Hematopoietic multipotent progenitor cell treated with erythropoietin and hydrocortisone succinate and interleukin-3 and kit ligand, for 15 days (in vitro differentiated cells): ENCODE measurements at regions not wholly inside any gene's neighbourhood (a gene's known extent, or its start where the extent isn't known, plus 50 kb on each side); places are given as distances from the start of the nearest gene placed in this dataset.

ENCODE experiments used
- DNase-seq: peaks from one replicate; pipeline ENCODE4 v3.0.0-alpha.2; 2015; ENCODE audit warnings: low spot score

DNA sequence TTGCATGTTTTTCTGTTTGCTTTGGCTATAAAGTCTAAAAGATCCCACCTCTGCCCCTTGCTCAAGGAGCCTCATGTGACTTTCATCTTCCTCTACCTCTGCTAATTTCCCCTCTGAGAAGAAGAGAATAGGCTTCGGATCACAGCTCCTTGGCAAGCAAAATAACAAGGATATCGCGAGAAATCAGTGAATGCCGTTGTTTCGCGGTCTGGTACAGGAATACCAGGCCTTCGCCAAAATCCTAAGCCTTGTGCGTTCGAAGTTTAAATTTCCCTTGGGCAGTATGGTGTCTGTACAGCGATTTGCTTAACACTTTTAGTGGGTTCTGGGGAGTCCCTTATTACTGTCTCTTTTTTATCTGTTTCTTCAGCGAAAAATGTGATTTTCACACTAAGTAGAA, 142.3 kb downstream of the IRF8 start:
- DNase-seq: no peak

GRCh38 chr16:86041807-86042206, 142.8 kb downstream of the IRF8 start:
- no peak for DNase-seq

DNA sequence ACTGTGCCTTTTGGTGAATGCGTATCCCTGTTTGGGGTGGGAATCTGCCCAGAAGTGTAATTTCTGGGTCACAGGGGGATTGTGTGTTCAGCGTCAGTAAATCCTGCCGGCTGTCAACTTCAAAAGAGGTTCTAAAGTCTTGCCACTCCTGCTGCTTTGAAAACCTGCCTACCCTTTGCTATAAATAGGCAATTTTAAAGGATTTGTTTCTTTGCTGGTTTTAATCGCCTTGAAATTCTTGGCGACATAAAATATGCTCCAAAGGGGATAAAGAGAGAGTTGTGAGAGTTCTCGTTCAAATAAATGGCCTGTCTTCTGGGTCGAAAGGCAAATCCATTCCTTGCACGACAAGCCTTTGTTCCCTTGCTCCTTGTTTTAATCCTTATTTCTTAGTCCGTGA, 143.4 kb downstream of the IRF8 start:
- DNase-seq: no peak

- DNase-seq: no peak
Observed at GRCh38 chr16:86042996-86043725, 144.2 kb downstream of the IRF8 start.

GRCh38 chr16:86044241-86044671, 145.3 kb downstream of the IRF8 start:
- DNase-seq: peak; percentile 58

DNA sequence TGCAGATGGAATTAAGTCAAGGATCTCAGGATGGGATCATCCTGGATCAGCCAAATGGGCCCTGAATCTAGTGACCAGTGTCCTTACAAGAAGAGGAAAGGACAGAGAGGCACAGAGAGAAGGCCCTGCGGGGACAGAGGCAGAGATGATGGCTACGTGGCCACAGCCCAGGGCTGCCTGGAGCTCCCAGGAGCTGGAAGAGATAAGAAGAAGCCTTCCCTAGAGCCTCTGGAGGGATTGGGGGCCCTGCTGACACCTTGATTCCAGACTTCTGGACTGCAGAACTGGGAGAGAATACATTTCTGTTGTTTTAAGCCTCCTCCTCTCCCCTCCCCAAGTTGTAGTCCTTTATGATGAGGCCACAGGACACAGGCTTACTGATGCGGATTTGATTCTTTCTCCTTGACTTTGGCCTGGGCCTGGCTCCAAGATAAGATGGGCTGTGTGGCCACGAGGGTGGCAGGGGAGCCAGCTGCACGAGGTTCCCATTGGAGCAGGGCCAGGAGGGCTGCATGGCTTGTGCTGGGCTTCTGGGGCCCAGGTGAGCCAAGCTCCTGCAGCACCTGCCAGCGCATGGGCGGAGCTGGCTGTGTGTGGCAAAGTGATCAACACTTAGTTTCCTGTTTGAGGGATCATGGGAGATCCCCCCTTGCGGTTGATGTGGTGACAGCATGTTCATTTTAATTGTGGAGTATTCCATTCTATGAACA, 146.1 kb downstream of the IRF8 start:
- DNase-seq: no peak

- DNase-seq: no peak
Observed at GRCh38 chr16:86045591-86045971, 146.6 kb downstream of the IRF8 start.

DNA sequence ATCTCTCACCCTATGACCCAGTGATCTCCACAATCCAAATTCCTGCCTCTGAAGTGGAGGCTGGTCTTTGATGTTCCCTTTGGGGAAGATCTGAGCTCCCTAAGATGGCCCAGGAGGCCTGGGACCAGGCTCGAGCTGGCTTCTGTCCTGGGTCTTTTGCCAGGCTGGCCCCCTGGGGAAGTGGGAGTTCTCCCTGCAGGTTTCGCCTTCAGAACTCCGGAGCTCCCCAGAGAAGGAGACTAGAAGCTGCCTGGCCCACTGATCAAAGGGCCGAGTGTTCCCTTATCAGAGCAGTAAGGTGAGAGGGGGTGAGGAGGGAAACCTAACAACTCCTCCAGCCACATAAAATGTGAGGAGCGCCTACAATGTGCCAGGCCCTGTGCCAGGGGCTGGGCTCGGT, 147.1 kb downstream of the IRF8 start:
- DNase-seq: no peak

DNA sequence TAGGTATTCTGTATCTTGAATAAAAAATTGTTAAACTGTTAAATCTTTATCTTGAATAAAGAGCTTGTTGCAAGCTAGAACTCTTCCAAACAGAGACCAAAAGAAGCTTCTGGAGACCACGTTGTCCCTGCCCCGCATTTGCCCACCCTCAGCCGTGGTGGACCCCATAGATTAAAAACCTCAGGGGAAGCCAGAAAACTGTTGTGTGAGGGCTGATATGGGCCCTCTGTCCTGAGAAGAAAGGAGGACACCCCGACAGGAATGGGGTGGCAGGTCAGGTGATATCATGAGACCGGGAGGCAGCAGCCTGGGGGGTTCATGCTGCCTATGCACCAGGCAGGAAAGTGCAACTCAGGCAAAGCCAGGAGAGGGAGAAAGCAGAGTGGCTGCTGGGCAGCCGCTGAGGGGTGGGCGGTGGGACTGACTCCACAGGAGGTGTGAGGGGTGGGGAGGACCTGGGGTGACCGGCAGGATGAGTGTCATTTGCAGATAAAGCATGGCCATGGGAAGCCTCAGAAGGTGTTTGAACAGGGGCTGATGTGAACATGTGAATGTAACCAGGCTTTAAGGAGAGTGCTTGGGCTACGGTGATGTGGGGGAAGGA, 147.8 kb downstream of the IRF8 start:
- no peak for DNase-seq

DNA sequence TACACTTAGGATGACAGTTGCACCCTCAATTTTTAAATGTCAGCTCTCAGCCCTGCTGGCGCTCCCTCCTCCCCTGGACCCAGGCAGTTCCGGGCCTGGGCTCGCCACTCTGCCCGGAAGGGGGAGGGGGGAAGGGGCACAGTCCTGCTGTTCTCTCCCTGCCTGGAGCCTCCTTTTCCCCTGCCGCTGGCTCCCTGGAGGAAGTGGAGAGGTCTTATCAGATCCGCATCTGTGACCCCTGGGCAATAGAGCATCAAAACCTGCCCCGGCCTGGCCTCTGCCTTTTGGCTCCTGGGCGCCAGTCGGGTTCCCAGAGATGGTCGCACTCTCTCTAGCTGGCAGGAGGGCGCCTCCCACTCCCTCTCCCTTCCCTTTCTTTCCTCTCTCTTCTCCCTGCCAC, 149.3 kb downstream of the IRF8 start:
- DNase-seq: no peak

DNA sequence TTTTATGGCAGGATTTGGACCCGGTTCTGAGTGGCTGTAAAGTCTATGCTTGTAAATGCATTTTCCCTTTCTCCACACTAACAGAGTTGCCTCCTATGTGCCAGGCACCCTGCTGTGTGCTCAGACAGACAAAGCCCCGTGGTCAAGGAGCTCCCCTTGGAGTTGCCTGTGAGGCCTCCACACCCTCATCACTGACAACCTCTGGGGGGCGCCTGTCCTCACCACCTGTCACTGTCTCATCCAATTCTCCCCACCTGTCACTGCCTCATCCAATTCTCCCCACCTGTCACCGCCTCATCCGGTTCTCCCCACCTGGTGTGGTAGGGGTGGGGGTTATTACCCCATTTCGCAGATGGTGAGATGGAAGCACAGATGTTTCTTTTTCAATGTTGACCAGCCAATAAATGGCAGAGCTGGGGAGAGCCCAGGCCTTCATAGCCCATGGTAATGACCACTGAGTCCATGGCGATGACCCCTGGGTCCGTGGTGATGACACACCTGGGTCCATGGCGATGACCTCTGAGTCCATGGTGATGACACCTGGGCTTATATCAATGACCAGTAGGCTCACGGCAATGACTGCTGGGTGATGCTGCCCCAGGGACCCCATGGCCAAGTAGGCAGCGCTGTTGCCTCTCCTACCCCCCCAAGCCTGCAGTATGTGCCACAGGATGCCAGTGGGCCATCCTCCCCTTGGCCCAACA, 150.1 kb downstream of the IRF8 start:
- no peak for DNase-seq

DNA sequence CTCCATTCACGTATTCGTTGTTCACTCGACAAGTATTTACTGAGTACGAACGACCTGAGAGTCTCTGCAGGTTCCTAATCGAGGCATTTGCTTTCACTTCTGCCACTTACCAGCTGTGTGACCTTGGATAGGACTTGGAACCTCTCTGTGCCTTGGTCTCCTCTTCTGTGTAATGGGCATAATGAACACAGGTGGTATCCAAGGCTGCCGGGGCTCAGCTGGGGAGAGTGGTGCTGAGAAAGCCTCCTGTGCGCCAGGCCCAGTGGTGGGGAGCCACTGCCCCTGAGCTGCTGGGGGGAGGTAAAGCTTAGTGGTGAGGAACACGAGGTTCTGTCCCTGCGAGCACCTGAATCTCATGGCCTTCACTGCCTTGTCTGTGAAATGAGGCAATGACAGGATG, 150.7 kb downstream of the IRF8 start:
- no peak for DNase-seq

DNA sequence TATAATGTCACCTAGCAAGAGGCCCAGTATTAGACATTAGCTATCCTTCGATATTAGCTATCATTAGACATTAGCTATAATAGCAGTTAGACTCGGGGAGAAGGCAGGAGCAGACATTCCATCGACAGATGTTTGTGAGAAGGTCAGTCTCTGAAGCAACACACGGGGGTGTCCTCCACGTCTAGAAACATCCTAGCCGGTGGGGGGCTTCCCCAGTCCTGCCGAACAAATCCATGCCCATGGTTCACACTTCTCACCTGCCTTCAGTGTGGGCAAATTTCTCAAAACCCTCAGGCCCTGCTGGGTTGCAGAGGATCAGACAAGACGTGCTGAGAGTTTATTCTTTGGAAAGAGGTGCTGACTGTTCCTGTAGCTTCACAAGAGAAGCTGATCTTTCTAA, 151.1 kb downstream of the IRF8 start:
- no peak for DNase-seq

- no peak for DNase-seq
Observed at GRCh38 chr16:86050591-86051367, 151.8 kb downstream of the IRF8 start.

GRCh38 chr16:86051368-86052114, 152.6 kb downstream of the IRF8 start:
- DNase-seq: no peak

DNA sequence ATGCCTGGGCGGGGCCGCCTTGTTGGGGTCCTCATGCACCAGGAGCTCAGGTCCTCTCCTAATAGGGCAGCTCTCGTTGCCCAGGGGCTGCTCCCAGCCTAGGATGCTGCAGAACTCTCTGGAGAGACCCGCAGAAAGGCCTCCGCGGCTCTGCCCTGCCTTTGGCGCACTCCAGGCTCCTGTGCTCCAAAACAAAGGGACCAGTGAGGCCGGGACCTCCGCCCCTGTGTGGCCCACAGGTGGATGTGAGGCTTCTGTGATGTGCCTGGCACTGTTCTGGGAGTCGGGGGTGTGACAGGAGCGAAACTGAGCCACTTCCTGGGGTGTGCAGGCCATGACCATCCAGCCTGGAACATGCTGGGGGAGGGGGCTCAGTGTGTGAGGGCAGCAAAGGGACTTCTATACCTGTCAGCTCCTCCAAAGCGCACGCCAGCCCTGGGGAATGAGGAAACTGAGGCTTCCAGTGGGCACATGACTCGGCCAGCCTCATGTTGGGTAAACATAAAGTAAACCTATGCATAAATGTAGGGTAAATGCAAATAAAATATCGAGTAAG, 153.2 kb downstream of the IRF8 start:
- DNase-seq: no peak

GRCh38 chr16:86052926-86053325, 154.0 kb downstream of the IRF8 start:
- no peak for DNase-seq

DNA sequence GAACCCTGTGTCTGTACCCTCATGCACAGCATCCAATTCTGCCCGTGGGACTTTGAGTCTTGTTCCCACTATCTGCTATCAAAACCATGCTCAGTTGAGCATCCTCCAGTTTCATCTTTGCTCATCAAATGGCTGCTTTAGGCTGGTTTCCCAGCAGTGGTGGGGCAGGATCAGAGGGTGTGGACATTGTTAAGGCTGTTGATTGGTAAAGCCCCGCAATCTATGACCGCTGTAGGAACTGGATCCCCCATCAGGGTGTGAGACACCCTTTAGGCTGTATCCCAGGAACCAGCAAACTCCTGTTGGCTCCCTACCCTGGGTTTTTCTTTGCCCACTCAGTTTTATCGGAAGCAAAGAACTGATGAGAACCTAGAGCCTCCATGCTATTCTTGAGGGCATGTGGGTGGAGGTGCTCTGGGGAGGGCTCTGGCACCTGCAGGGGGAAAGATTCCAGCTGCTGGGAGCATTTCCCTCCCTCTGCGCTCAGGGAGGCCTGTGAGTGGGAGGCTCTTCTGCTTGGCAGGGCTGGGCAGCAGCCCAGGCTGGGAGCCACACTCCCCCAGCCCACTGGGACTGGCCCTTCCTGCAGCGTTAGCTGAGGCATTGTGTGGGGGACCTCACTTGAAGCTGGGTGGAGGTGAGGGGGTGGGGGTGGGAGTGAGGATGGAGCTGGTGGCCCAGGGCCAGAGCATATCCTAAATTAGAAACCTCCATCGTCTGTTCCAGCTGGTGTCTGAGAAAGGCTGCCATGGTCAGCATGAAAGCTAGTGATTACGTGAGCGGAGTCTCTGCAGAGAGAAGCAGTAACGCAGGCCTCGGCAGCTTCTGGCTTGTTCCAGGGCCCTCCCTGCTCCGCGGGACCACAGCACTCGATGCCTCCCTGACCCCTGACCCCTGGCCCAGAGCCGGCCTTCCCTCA, 160.6 kb downstream of the IRF8 start:
- DNase-seq: no peak

DNA sequence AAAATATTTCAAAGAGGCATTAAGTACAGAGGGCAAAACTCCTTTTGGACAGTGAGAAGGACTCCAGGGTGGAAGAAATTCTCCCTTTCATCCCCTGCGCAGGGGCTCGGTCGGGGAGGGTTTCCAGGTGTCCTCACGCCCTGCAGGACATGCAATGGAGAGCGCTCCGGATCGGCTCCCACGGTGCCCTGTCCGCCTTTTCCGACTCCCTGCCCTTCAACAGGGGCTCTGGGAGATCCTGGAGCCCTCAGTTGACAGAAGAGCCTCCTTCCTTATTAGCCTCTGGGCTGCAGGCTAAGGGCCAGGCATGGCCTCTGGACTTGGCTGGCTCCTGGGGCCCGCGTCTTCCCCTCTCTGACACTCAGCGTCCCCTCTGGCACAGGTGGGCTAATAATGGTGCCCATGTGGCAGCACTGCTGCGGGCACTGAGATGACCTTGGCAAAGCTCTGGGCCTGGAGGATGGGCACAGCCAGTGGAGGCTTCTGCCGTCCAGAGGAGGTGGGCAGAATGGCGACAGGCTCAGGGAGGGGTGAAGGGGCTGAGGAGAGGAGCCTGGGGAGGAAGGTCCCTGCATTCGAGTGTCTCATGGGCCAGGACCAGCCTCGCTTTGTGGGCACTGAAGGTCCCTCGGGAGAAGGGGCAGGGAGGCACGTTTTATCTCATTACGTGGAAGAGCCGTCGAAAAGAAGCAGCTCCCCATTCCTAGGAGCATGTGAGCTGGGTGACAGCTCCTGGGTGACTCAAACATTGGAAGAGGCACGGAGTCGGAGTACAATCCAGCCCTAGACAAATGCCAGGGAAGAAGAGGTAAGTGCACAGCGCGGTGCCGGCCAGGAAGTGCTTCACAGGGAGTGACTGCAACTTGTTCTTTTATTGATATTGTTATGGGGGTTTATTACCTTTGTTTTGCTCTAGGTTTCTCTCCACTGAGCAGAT, 161.7 kb downstream of the IRF8 start:
- no peak for DNase-seq
